Spinal cord (tissue), 9 donors: ENCODE measurements at regions not wholly inside any gene's neighbourhood (a gene's known extent, or its start where the extent isn't known, plus 50 kb on each side); places are given as distances from the start of the nearest gene placed in this dataset.
"Not testable (repeated sequence)": the region's sequence is repeated elsewhere in the genome, so short reads cannot be mapped to it uniquely, and the experiment has no call there.

Source experiments
- DNase-seq, 6 donors: peaks; one replicate each; pipeline versions ENCODE4 v3.0.0 to v3.0.0-alpha.2; 2013 to 2015; ENCODE audit warnings: low spot score in 6 of 6, low read depth in 4 of 6
- H3K27ac ChIP-seq: one replicate; pipeline ENCODE4 v1.5.1; 2013; ENCODE audit warnings: low read depth, low read length, control low read depth
- H3K27me3 ChIP-seq: one replicate; pipeline ENCODE4 v1.6.1; 2013; ENCODE audit warnings: low read length; ENCODE audit not compliant: control insufficient read depth, insufficient read depth
- H3K36me3 ChIP-seq: one replicate; pipeline ENCODE4 v1.6.1; 2013; ENCODE audit warnings: low read length; ENCODE audit not compliant: control insufficient read depth, insufficient read depth
- H3K4me1 ChIP-seq: one replicate; pipeline ENCODE4 v1.6.1; 2013; ENCODE audit warnings: low read length; ENCODE audit not compliant: control insufficient read depth, insufficient read depth
- H3K4me3 ChIP-seq: one replicate; pipeline ENCODE4 v1.5.1; 2013; ENCODE audit warnings: low read depth, low read length, control low read depth
- H3K9me3 ChIP-seq: one replicate; pipeline ENCODE4 v1.6.1; 2013; ENCODE audit warnings: low read length; ENCODE audit not compliant: control insufficient read depth, insufficient read depth
- WGBS: methylation state at CpG from one replicate; pipeline ENCODE4 v1.1.5; 2013; ENCODE audit warnings: missing lambda C conversion rate; ENCODE audit not compliant: insufficient coverage; 5-methylcytosine and 5-hydroxymethylcytosine counted together
- donor health status: healthy.

GRCh38 chr7:120185940-120186682 is 86.9 kb upstream of the KCND2 start:
- no CpG with 5 or more reads among the region's 3 CpGs for WGBS
- no peak for DNase-seq
- H3K27ac ChIP-seq, result no peak overlapping the region

DNA sequence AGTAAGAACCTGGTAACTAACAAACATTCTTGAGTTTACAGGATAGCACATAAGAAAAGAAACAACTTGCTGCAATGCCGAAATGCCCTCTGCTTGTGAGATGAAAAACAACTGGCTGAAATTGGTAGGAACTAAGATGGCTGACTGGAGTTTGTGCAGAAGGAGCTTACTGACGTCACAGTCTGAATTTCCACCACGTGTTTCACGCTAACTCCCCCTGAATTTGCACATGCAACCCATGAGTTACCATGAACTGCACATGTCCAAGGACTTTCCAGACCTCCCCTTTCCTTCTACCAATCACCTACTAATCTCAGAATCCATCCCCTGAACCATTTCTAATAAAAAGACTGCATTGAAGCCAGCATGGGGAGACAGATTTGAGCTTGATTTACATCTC is 86.3 kb upstream of the KCND2 start:
- no peak for DNase-seq
- no peak overlapping the region for H3K27ac ChIP-seq
- H3K4me1 ChIP-seq, result no peaks in the 10 kb centered on the region
- no peak overlapping the region for H3K4me3 ChIP-seq
- 90% methylated on average over 4 of the region's 4 CpGs for WGBS
- no peaks in the 10 kb centered on the region for H3K36me3 ChIP-seq
- no peaks in the 10 kb centered on the region for H3K27me3 ChIP-seq
- H3K9me3 ChIP-seq, result no peaks in the 10 kb centered on the region

More at GRCh38 chr7:120185940-120186682, 86.9 kb upstream of the KCND2 start:
- Histone ChIP-seq H3K4me3 (no peak overlapping the region), H3K27me3 (no peaks in the 10 kb centered on the region), H3K9me3 (no peaks in the 10 kb centered on the region), H3K4me1 (no peaks in the 10 kb centered on the region), H3K36me3 (no peaks in the 10 kb centered on the region)

DNA sequence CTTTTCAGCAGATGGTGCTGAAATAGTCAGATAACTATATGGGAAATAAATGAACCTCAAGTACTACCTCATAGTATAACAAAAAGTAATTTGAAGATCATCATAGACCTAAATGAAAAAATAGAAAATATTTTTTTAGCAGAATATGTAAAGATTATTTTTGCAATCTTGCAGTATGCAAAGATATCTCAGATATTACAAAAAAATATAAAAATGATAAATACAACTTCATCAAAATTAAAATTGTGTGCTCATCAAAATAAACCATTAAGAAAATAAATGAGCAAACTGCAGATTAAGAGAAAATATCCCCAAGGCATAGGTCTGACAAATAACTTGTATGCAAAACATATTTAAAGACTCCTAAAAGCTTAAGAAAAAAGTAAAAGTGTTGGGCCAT is 83.4 kb upstream of the KCND2 start:
- DNase-seq, result no peak
- Histone ChIP-seq H3K4me3 (no peak overlapping the region), H3K36me3 (no peaks in the 10 kb centered on the region), H3K27me3 (no peaks in the 10 kb centered on the region), H3K4me1 (no peaks in the 10 kb centered on the region), H3K27ac (no peak overlapping the region), H3K9me3 (no peaks in the 10 kb centered on the region)

GRCh38 chr7:120190109-120190508 is 82.9 kb upstream of the KCND2 start:
- no peaks in the 10 kb centered on the region for H3K27me3 ChIP-seq
- H3K9me3 ChIP-seq, result no peaks in the 10 kb centered on the region
- no peak overlapping the region for H3K4me3 ChIP-seq
- no peak overlapping the region for H3K27ac ChIP-seq
- H3K36me3 ChIP-seq, result no peaks in the 10 kb centered on the region
- no peaks in the 10 kb centered on the region for H3K4me1 ChIP-seq
- no peak for DNase-seq

DNA sequence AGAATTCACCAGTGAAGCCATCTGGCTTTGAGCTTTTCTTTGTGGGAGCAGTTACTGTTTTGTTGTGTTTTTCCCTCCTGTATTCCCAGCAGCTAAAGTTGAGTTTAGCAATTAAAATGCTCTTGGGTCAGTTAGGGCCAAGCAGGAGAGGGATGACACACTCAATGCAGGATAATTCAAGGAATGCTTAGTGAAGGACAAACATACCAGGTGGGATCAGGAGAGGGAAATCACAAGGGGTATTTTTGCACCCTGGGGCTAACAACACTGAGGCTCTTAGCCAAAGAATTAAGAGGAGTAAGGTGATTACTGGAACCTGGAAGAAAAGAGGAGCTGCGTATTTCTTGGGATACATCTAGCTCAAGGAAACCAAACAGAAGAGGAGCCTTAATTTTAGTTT is 82.4 kb upstream of the KCND2 start:
- H3K4me1 ChIP-seq, result no peaks in the 10 kb centered on the region
- no peaks in the 10 kb centered on the region for H3K9me3 ChIP-seq
- no CpG with 5 or more reads among the region's 1 CpG for WGBS
- no peaks in the 10 kb centered on the region for H3K27me3 ChIP-seq
- no peaks in the 10 kb centered on the region for H3K36me3 ChIP-seq
- H3K4me3 ChIP-seq, result no peak overlapping the region
- no peak for DNase-seq
- H3K27ac ChIP-seq, result no peak overlapping the region

GRCh38 chr7:120191423-120191822 is 81.6 kb upstream of the KCND2 start:
- H3K36me3 ChIP-seq, DNase-seq, H3K4me1 ChIP-seq, H3K4me3 ChIP-seq, H3K27me3 ChIP-seq, H3K9me3 ChIP-seq, H3K27ac ChIP-seq: not testable (repeated sequence)
- WGBS, result no CpG with 5 or more reads among the region's 1 CpG

DNA sequence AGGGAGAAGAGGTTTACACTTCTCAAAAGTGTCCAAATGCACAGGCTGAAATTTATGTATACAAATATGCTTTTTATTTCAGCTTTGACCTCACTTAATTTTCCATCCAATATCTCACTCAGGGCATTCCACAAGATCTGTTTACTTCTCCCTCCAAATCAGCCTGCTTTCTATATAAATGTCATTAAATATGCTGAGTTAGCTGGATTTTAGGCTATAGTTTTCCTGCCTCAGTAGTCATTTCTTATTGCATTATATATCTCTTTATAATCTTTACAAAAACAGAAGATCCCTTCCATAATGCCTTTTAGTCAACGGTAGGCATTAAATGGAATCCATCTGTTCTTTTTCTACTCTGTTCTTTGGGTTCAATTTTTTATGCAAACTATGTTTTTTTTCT is 71.7 kb upstream of the KCND2 start:
- no peak for DNase-seq
- Histone ChIP-seq H3K4me3 (no peak overlapping the region), H3K9me3 (no peaks in the 10 kb centered on the region), H3K36me3 (no peaks in the 10 kb centered on the region), H3K27ac (no peak overlapping the region), H3K4me1 (no peaks in the 10 kb centered on the region), H3K27me3 (no peaks in the 10 kb centered on the region)
- WGBS, result no CpG with 5 or more reads among the region's 1 CpG

GRCh38 chr7:120205101-120205500 is 67.9 kb upstream of the KCND2 start:
- H3K4me3 ChIP-seq, result no peak overlapping the region
- 64% methylated on average over 2 of the region's 2 CpGs for WGBS
- no peaks in the 10 kb centered on the region for H3K9me3 ChIP-seq
- no peak overlapping the region for H3K27ac ChIP-seq
- DNase-seq, result peak in 1 of 6 donors; percentile 83
- H3K4me1 ChIP-seq, result no peaks in the 10 kb centered on the region
- no peaks in the 10 kb centered on the region for H3K36me3 ChIP-seq
- H3K27me3 ChIP-seq, result no peaks in the 10 kb centered on the region

GRCh38 chr7:120207037-120207436 is 65.9 kb upstream of the KCND2 start:
- Histone ChIP-seq H3K4me1 (no peaks in the 10 kb centered on the region), H3K27me3 (no peaks in the 10 kb centered on the region), H3K4me3 (no peak overlapping the region), H3K36me3 (no peaks in the 10 kb centered on the region), H3K27ac (no peak overlapping the region), H3K9me3 (peaks cover 1% of the 10 kb centered on the region)
- WGBS, result 85% methylated on average over 2 of the region's 3 CpGs
- no peak for DNase-seq

- DNase-seq, result no peak
- Histone ChIP-seq H3K4me3 (no peak overlapping the region), H3K9me3 (peaks cover 1% of the 10 kb centered on the region), H3K36me3 (no peaks in the 10 kb centered on the region), H3K27ac (no peak overlapping the region), H3K4me1 (no peaks in the 10 kb centered on the region), H3K27me3 (no peaks in the 10 kb centered on the region)
- WGBS, result 98% methylated on average over 6 of the region's 7 CpGs
Observed at GRCh38 chr7:120215654-120216053, 57.3 kb upstream of the KCND2 start.
